Prostate gland (tissue), 2 donors: ENCODE measurements at regions not wholly inside any gene's neighbourhood (a gene's known extent, or its start where the extent isn't known, plus 50 kb on each side); places are given as distances from the start of the nearest gene placed in this dataset.

Source experiments
- POLR2A ChIP-seq: fragments of 450-650 bp; IDR thresholded peaks from one replicate; pipeline ENCODE4 v1.6.1; 2016; ENCODE audit warnings: antibody characterized with exemption, mild to moderate bottlenecking
- TF ChIP-seq, protein P1 (sequence below), 4 experiments: fragments of 200-600 bp in 2 of 4; fragments of 450-650 bp in 2 of 4; sonication (generic) in 2 of 4; IDR thresholded peaks; 1 replicate in 3 of 4; 2 replicates in 1 of 4; pipeline ENCODE4 v1.5.1; 2016 to 2019; ENCODE audit warnings: antibody characterized with exemption in 4 of 4, mild to moderate bottlenecking in 2 of 4, moderate library complexity in 2 of 4

GRCh38 chrY:12348181-12348580, 352.9 kb upstream of the USP9Y start:
- no peak for TF ChIP-seq POLR2A
- TF ChIP-seq, protein P1, sequence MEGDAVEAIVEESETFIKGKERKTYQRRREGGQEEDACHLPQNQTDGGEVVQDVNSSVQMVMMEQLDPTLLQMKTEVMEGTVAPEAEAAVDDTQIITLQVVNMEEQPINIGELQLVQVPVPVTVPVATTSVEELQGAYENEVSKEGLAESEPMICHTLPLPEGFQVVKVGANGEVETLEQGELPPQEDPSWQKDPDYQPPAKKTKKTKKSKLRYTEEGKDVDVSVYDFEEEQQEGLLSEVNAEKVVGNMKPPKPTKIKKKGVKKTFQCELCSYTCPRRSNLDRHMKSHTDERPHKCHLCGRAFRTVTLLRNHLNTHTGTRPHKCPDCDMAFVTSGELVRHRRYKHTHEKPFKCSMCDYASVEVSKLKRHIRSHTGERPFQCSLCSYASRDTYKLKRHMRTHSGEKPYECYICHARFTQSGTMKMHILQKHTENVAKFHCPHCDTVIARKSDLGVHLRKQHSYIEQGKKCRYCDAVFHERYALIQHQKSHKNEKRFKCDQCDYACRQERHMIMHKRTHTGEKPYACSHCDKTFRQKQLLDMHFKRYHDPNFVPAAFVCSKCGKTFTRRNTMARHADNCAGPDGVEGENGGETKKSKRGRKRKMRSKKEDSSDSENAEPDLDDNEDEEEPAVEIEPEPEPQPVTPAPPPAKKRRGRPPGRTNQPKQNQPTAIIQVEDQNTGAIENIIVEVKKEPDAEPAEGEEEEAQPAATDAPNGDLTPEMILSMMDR (IDR thresholded peaks at IDR 0.05), result no peak
